ENCODE measurements at regions not wholly inside any gene's neighbourhood (a gene's known extent, or its start where the extent isn't known, plus 50 kb on each side); places are given as distances from the start of the nearest gene placed in this dataset.
A peak's percentile ranks its signal among the peaks of the same experiment; 100 is the strongest.

GRCh38 chr3:159846255-159846654, 142.4 kb upstream of the IL12A start:
- DNase-seq: no peak
- CTCF ChIA-PET: no interaction called here
- H3K9me3 Mint-ChIP-seq (ENCODE audit: unreplicated experiment): no peaks in the 10 kb centered on the region
- Histone ChIP-seq H3K27me3 (replicated peaks; ENCODE audit: control insufficient read depth, insufficient read depth, low read length) (no peaks in the 10 kb centered on the region), H3K4me3 (ENCODE audit: low read depth, low read length) (no peak overlapping the region), H3K36me3 (ENCODE audit: control insufficient read depth, insufficient read depth, low read length) (no peaks in the 10 kb centered on the region), H3K9me3 (no peaks in the 10 kb centered on the region), H3K4me1 (0 out of 2 replicates have a peak, but pooled peaks cover 2% of the 10 kb centered on the region)
- no peaks in the 10 kb centered on the region for H3K4me1 Mint-ChIP-seq (ENCODE audit: low read depth, unreplicated experiment)
- BruUV-seq (replicated peaks): no TSS peak
- POLR2A ChIA-PET: no interaction called here
- peaks cover 6% of the 10 kb centered on the region for H3K36me3 Mint-ChIP-seq (ENCODE audit: insufficient read depth, unreplicated experiment)
- intact Hi-C loops (cut with micrococcal nuclease; ENCODE audit: unreplicated experiment): no loop called here
- no peak overlapping the region for H3K27ac Mint-ChIP-seq (ENCODE audit: unreplicated experiment)
- H3K4me3 Mint-ChIP-seq (ENCODE audit: unreplicated experiment): no peak overlapping the region
- H3K27me3 Mint-ChIP-seq (ENCODE audit: insufficient read depth, unreplicated experiment): no peaks in the 10 kb centered on the region
- no peak for TF ChIP-seq CTCF (IDR thresholded peaks at IDR 0.05; ENCODE audit: insufficient read depth in 1 of 2, low read depth in 1 of 2, low read length in 1 of 2, severe bottlenecking in 1 of 2, unreplicated experiment in 1 of 2)

GRCh38 chr3:159848348-159849118, 140.1 kb upstream of the IL12A start:
- Mint-ChIP-seq H3K4me3 (ENCODE audit: unreplicated experiment) (no peak overlapping the region), H3K36me3 (ENCODE audit: insufficient read depth, unreplicated experiment) (peaks cover 6% of the 10 kb centered on the region), H3K27ac (ENCODE audit: unreplicated experiment) (no peak overlapping the region), H3K9me3 (ENCODE audit: unreplicated experiment) (no peaks in the 10 kb centered on the region), H3K4me1 (ENCODE audit: low read depth, unreplicated experiment) (peaks cover 20% of the 10 kb centered on the region), H3K27me3 (ENCODE audit: insufficient read depth, unreplicated experiment) (no peaks in the 10 kb centered on the region)
- no TSS peak for BruUV-seq (replicated peaks)
- CTCF ChIA-PET: no interaction called here
- POLR2A ChIA-PET: no interaction called here
- Histone ChIP-seq H3K4me3 (ENCODE audit: low read depth, low read length) (no peak overlapping the region), H3K9me3 (no peaks in the 10 kb centered on the region), H3K36me3 (ENCODE audit: control insufficient read depth, insufficient read depth, low read length) (no peaks in the 10 kb centered on the region), H3K4me1 (peaks cover 21% of the 10 kb centered on the region), H3K27me3 (replicated peaks; ENCODE audit: control insufficient read depth, insufficient read depth, low read length) (no peaks in the 10 kb centered on the region)
- no peak for TF ChIP-seq CTCF (IDR thresholded peaks at IDR 0.05; ENCODE audit: insufficient read depth in 1 of 2, low read depth in 1 of 2, low read length in 1 of 2, severe bottlenecking in 1 of 2, unreplicated experiment in 1 of 2)
- no peak for DNase-seq
- intact Hi-C loops (cut with micrococcal nuclease; ENCODE audit: unreplicated experiment): no loop called here

- no peaks in the 10 kb centered on the region for H3K9me3 Mint-ChIP-seq (ENCODE audit: unreplicated experiment)
- ChIA-PET CTCF (no interaction called here), POLR2A (no interaction called here)
- intact Hi-C loops (cut with micrococcal nuclease; ENCODE audit: unreplicated experiment): no loop called here
- H3K4me1 Mint-ChIP-seq (ENCODE audit: low read depth, unreplicated experiment): peaks cover 20% of the 10 kb centered on the region
- no peaks in the 10 kb centered on the region for H3K36me3 Mint-ChIP-seq (ENCODE audit: insufficient read depth, unreplicated experiment)
- DNase-seq: no peak
- Histone ChIP-seq H3K9me3 (no peaks in the 10 kb centered on the region), H3K4me3 (ENCODE audit: low read depth, low read length) (no peak overlapping the region), H3K36me3 (ENCODE audit: control insufficient read depth, insufficient read depth, low read length) (no peaks in the 10 kb centered on the region), H3K4me1 (peaks cover 35% of the 10 kb centered on the region), H3K27me3 (replicated peaks; ENCODE audit: control insufficient read depth, insufficient read depth, low read length) (no peaks in the 10 kb centered on the region)
- H3K27ac Mint-ChIP-seq (ENCODE audit: unreplicated experiment): peak overlapping the region; percentile 55
- H3K4me3 Mint-ChIP-seq (ENCODE audit: unreplicated experiment): no peak overlapping the region
- no peak for TF ChIP-seq CTCF (IDR thresholded peaks at IDR 0.05; ENCODE audit: insufficient read depth in 1 of 2, low read depth in 1 of 2, low read length in 1 of 2, severe bottlenecking in 1 of 2, unreplicated experiment in 1 of 2)
- no TSS peak for BruUV-seq (replicated peaks)
- H3K27me3 Mint-ChIP-seq (ENCODE audit: insufficient read depth, unreplicated experiment): no peaks in the 10 kb centered on the region
Observed at GRCh38 chr3:159850481-159850880, 138.2 kb upstream of the IL12A start.
